ENCODE measurements at regions not wholly inside any gene's neighbourhood (a gene's known extent, or its start where the extent isn't known, plus 50 kb on each side); places are given as distances from the start of the nearest gene placed in this dataset.
"Not testable (repeated sequence)": the region's sequence is repeated elsewhere in the genome, so short reads cannot be mapped to it uniquely, and the experiment has no call there.

- Histone ChIP-seq H3K9me3 (ENCODE audit: low read depth) (no peaks in the 10 kb centered on the region), H3K4me2 (no peak overlapping the region), H3K27me3 (no peaks in the 10 kb centered on the region), H3K4me3 (no peak overlapping the region), H3F3A (ENCODE audit: low read depth) (no peaks in the 10 kb centered on the region), H3K4me1 (no peaks in the 10 kb centered on the region), H3K79me2 (ENCODE audit: low read depth) (no peaks in the 10 kb centered on the region), H4K20me1 (ENCODE audit: low read depth) (no peaks in the 10 kb centered on the region), H3K27ac (no peak overlapping the region), H2AFZ (replicated peaks) (no peak overlapping the region), H3K9ac (no peak overlapping the region), H3K36me3 (no peaks in the 10 kb centered on the region)
- Mint-ChIP-seq H3K27ac (no peak overlapping the region), H3K4me1 (peaks cover 23% of the 10 kb centered on the region), H3K36me3 (peaks cover 3% of the 10 kb centered on the region), H3K9me3 (peaks cover 17% of the 10 kb centered on the region), H3K4me3 (no peak overlapping the region), H3K27me3 (ENCODE audit: insufficient read depth, low read depth) (peaks cover 5% of the 10 kb centered on the region)
- no peak for DNase-seq (ENCODE audit: low spot score)
- TF ChIP-seq EZH2 (IDR thresholded peaks at IDR 0.05) (no peak), EZH2phosphoT487 (IDR thresholded peaks at IDR 0.05) (no peak)
- TF ChIP-seq, protein P1, sequence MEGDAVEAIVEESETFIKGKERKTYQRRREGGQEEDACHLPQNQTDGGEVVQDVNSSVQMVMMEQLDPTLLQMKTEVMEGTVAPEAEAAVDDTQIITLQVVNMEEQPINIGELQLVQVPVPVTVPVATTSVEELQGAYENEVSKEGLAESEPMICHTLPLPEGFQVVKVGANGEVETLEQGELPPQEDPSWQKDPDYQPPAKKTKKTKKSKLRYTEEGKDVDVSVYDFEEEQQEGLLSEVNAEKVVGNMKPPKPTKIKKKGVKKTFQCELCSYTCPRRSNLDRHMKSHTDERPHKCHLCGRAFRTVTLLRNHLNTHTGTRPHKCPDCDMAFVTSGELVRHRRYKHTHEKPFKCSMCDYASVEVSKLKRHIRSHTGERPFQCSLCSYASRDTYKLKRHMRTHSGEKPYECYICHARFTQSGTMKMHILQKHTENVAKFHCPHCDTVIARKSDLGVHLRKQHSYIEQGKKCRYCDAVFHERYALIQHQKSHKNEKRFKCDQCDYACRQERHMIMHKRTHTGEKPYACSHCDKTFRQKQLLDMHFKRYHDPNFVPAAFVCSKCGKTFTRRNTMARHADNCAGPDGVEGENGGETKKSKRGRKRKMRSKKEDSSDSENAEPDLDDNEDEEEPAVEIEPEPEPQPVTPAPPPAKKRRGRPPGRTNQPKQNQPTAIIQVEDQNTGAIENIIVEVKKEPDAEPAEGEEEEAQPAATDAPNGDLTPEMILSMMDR (IDR thresholded peaks at IDR 0.05), result no peak
These were observed 185.8 kb upstream of the IRX4 start for GRCh38 chr5:2068531-2068930.

DNA sequence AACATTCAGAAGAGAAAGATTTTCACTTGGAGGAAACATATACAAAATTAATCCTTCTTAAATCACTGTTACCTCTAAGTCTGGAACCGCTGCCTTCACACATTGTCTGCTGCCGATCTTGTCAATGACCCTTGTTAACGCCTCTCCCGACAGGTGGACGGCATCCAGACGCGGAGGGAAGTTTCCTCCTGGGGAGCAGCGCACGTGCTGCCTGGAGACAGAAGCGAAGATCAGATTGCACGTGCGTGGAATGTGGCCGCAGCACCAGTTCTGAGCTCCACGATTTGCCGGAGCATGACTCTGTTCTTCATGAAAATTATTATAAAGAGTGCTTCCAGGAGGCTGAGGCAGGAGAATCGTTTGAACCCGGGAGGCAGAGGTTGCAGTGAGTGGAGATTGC lies 183.6 kb upstream of the IRX4 start:
- no peaks in the 10 kb centered on the region for H3K36me3 ChIP-seq
- no peaks in the 10 kb centered on the region for H3K79me2 ChIP-seq (ENCODE audit: low read depth)
- Mint-ChIP-seq H3K27ac (no peak overlapping the region), H3K27me3 (ENCODE audit: insufficient read depth, low read depth) (peaks cover 7% of the 10 kb centered on the region), H3K4me1 (peaks cover 21% of the 10 kb centered on the region), H3K9me3 (peaks cover 20% of the 10 kb centered on the region), H3K4me3 (no peak overlapping the region), H3K36me3 (peaks cover 3% of the 10 kb centered on the region)
- H3K4me2 ChIP-seq, result no peak overlapping the region
- H3F3A ChIP-seq (ENCODE audit: low read depth), result no peaks in the 10 kb centered on the region
- no peaks in the 10 kb centered on the region for H3K4me1 ChIP-seq
- no peak for DNase-seq (ENCODE audit: low spot score)
- H2AFZ ChIP-seq (replicated peaks), result no peak overlapping the region
- TF ChIP-seq EZH2phosphoT487 (IDR thresholded peaks at IDR 0.05) (no peak), EZH2 (IDR thresholded peaks at IDR 0.05) (no peak)
- TF ChIP-seq, protein P1 (IDR thresholded peaks at IDR 0.05), result no peak
- H3K4me3 ChIP-seq, result no peak overlapping the region
- no peaks in the 10 kb centered on the region for H3K9me3 ChIP-seq (ENCODE audit: low read depth)
- H4K20me1 ChIP-seq (ENCODE audit: low read depth), result no peaks in the 10 kb centered on the region
- no peak overlapping the region for H3K27ac ChIP-seq
- H3K27me3 ChIP-seq, result no peaks in the 10 kb centered on the region
- no peak overlapping the region for H3K9ac ChIP-seq

DNA sequence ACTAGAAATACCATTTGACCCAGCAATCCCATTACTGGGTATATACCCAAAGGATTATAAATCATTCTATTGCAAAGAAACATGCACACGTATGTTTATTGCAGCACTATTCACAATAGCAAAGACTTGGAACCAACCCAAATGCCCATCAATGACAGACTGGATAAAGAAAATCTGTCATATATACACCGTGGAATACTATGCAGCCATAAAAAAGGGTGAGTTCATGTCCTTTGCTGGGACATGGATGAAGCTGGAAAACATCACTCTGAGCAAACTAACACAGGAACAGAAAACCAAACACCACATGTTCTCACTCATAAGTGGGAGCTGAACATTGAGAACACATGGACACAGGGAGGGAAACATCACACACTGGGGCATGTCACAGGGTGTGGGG lies 180.7 kb upstream of the IRX4 start:
- DNase-seq (ENCODE audit: low spot score); H3K27me3 Mint-ChIP-seq (ENCODE audit: insufficient read depth, low read depth); H3K36me3 Mint-ChIP-seq; H3K4me3 Mint-ChIP-seq; H3K9me3 ChIP-seq (ENCODE audit: low read depth); H3K36me3 ChIP-seq; H3F3A ChIP-seq (ENCODE audit: low read depth); H3K27me3 ChIP-seq; H2AFZ ChIP-seq (replicated peaks); H3K4me3 ChIP-seq; H3K9ac ChIP-seq; H3K4me2 ChIP-seq; H3K79me2 ChIP-seq (ENCODE audit: low read depth); H3K4me1 ChIP-seq; H4K20me1 ChIP-seq (ENCODE audit: low read depth); H3K27ac Mint-ChIP-seq; H3K27ac ChIP-seq: not testable (repeated sequence)
- peaks cover 16% of the 10 kb centered on the region for H3K9me3 Mint-ChIP-seq
- peaks cover 18% of the 10 kb centered on the region for H3K4me1 Mint-ChIP-seq

DNA sequence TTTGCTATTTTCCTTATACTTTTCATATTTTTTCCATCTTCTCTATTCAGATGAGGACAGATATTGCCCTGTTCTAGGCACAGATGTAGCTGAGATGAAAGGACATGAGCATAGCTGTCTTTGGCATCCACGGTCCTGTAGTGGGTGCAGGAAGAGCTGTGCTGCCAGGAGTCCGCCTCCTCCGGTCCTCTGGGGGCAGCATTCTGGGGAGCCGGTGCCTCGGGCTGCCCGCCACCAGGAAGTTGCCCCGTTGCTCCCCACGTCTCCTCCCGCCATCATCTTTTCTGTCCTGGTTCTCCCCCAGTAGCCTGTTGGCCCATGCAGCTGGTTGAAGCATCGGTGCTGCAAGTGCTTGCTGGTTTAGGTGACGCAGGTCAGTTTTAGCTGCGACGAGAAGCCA lies 170.0 kb upstream of the IRX4 start:
- no peak overlapping the region for H3K4me3 Mint-ChIP-seq
- H3K36me3 Mint-ChIP-seq, result no peaks in the 10 kb centered on the region
- H3K9me3 Mint-ChIP-seq, result peaks cover 3% of the 10 kb centered on the region
- TF ChIP-seq, protein P1 (IDR thresholded peaks at IDR 0.05), result no peak
- no peak for TF ChIP-seq EZH2 (IDR thresholded peaks at IDR 0.05)
- TF ChIP-seq EZH2phosphoT487 (IDR thresholded peaks at IDR 0.05), result no peak
- no peak overlapping the region for H3K4me3 ChIP-seq
- peaks cover 3% of the 10 kb centered on the region for H3K4me1 Mint-ChIP-seq
- H4K20me1 ChIP-seq (ENCODE audit: low read depth), result no peaks in the 10 kb centered on the region
- DNase-seq (ENCODE audit: low spot score), result no peak
- H3K36me3 ChIP-seq, result no peaks in the 10 kb centered on the region
- H3K27me3 ChIP-seq, result no peaks in the 10 kb centered on the region
- no peaks in the 10 kb centered on the region for H3K9me3 ChIP-seq (ENCODE audit: low read depth)
- no peaks in the 10 kb centered on the region for H3K79me2 ChIP-seq (ENCODE audit: low read depth)
- H3K27ac ChIP-seq, result no peak overlapping the region
- no peaks in the 10 kb centered on the region for H3F3A ChIP-seq (ENCODE audit: low read depth)
- no peak overlapping the region for H3K4me2 ChIP-seq
- H3K9ac ChIP-seq, result no peak overlapping the region
- H2AFZ ChIP-seq (replicated peaks), result no peak overlapping the region
- peaks cover 8% of the 10 kb centered on the region for H3K27me3 Mint-ChIP-seq (ENCODE audit: insufficient read depth, low read depth)
- H3K4me1 ChIP-seq, result peaks cover 14% of the 10 kb centered on the region
- no peak overlapping the region for H3K27ac Mint-ChIP-seq

Data from neural progenitor cell (in vitro differentiated cells).